GM12878 (cell line): ENCODE measurements at regions not wholly inside any gene's neighbourhood (a gene's known extent, or its start where the extent isn't known, plus 50 kb on each side); places are given as distances from the start of the nearest gene placed in this dataset.

Experiments
- ASH2L ChIP-seq: fragments of 300-600, 200-600 bp; sonication (generic); IDR thresholded peaks from 2 replicates; pipeline ENCODE4 v1.6.1; 2017; ENCODE audit warnings: low read depth, mild to moderate bottlenecking, borderline replicate concordance
- BCL11A ChIP-seq: IDR thresholded peaks from 2 replicates; pipeline ENCODE4 v1.6.1; 2011; ENCODE audit warnings: low read depth, low read length
- BRCA1 ChIP-seq: IDR thresholded peaks from 2 replicates; pipeline ENCODE4 v1.6.1; 2011; ENCODE audit warnings: low read depth, low read length, improper control_type of control experiment
- CBFB ChIP-seq: IDR thresholded peaks from 2 replicates; pipeline ENCODE4 v1.6.1; 2016; ENCODE audit warnings: antibody characterized with exemption, low read depth
- CBX3 ChIP-seq: fragments of 200-600 bp; sonication (generic); IDR thresholded peaks from 2 replicates; pipeline ENCODE4 v1.6.1; 2016; ENCODE audit warnings: low read depth, borderline replicate concordance
- CHD2 ChIP-seq: IDR thresholded peaks from 2 replicates; pipeline ENCODE4 v1.6.1; 2011; ENCODE audit warnings: low read depth, low read length, improper control_type of control experiment, borderline replicate concordance
- CREM ChIP-seq: IDR thresholded peaks from 2 replicates; pipeline ENCODE4 v1.6.1; 2014; ENCODE audit warnings: antibody characterized with exemption, low read depth
- FOXM1 ChIP-seq: IDR thresholded peaks from 2 replicates; pipeline ENCODE4 v1.6.1; 2012; ENCODE audit warnings: low read depth, mild to moderate bottlenecking, inconsistent platforms, low read length, moderate library complexity
- GABPA ChIP-seq: IDR thresholded peaks from 2 replicates; pipeline ENCODE4 v1.6.1; 2014; ENCODE audit warnings: antibody characterized with exemption, low read depth, mild to moderate bottlenecking, inconsistent platforms
- HDAC6 ChIP-seq: fragments of 200-600 bp; sonication (generic); IDR thresholded peaks from one replicate; pipeline ENCODE4 v1.8.0; 2017; ENCODE audit warnings: antibody characterized with exemption; ENCODE audit not compliant: unreplicated experiment
- KAT2A ChIP-seq: conservative IDR thresholded peaks from 2 replicates; pipeline ENCODE4 v1.6.1; 2011; ENCODE audit warnings: low read depth, low read length; ENCODE audit not compliant: control insufficient read depth
- KDM1A ChIP-seq: fragments of 200-600 bp; sonication (generic); IDR thresholded peaks from 2 replicates; pipeline ENCODE4 v1.6.1; 2016; ENCODE audit warnings: borderline replicate concordance
- KLF5 ChIP-seq: fragments of 450-650 bp; IDR thresholded peaks from 2 replicates; pipeline ENCODE4 v1.6.1; 2014; ENCODE audit warnings: mild to moderate bottlenecking; ENCODE audit not compliant: partially characterized antibody
- LARP7 ChIP-seq: fragments of 450-650 bp; IDR thresholded peaks from 2 replicates; pipeline ENCODE4 v1.6.1; 2017; ENCODE audit warnings: mild to moderate bottlenecking
- MEF2A ChIP-seq: IDR thresholded peaks from 2 replicates; pipeline ENCODE4 v1.6.1; 2011; ENCODE audit warnings: low read depth, mild to moderate bottlenecking, low read length, moderate library complexity; ENCODE audit not compliant: insufficient read depth
- MXI1 ChIP-seq: fragments of 150-350 bp; IDR thresholded peaks from 2 replicates; pipeline ENCODE4 v1.6.1; 2011; ENCODE audit warnings: low read depth, mild to moderate bottlenecking, inconsistent platforms, low read length, improper control_type of control experiment
- POU2F2 ChIP-seq: IDR thresholded peaks from 3 replicates; pipeline ENCODE4 v1.6.1; 2011; ENCODE audit warnings: low read depth, mild to moderate bottlenecking, low read length, borderline replicate concordance
- RBBP5 ChIP-seq: fragments of 200-600 bp; sonication (generic); conservative IDR thresholded peaks from 2 replicates; pipeline ENCODE4 v1.6.1; 2016
- SUPT20H ChIP-seq: IDR thresholded peaks from 2 replicates; pipeline ENCODE4 v1.6.1; 2011; ENCODE audit warnings: low read depth, mild to moderate bottlenecking, low read length, moderate library complexity, borderline replicate concordance; ENCODE audit not compliant: control insufficient read depth
- WRNIP1 ChIP-seq: IDR thresholded peaks from 2 replicates; pipeline ENCODE4 v1.6.1; 2011; ENCODE audit warnings: low read depth, low read length, improper control_type of control experiment, borderline replicate concordance
- ZBED1 ChIP-seq: IDR thresholded peaks from 2 replicates; pipeline ENCODE4 v1.6.1; 2016; ENCODE audit warnings: borderline replicate concordance
- ZBTB40 ChIP-seq: fragments of 450-650 bp; IDR thresholded peaks from 2 replicates; pipeline ENCODE4 v1.6.1; 2016; ENCODE audit warnings: mild to moderate bottlenecking, moderate library complexity, borderline replicate concordance
- ZNF24 ChIP-seq: fragments of 450-650 bp; IDR thresholded peaks from 2 replicates; pipeline ENCODE4 v1.6.1; 2017; ENCODE audit warnings: antibody characterized with exemption, mild to moderate bottlenecking
- ZSCAN29 ChIP-seq: fragments of 450-650 bp; IDR thresholded peaks from 2 replicates; pipeline ENCODE4 v1.6.1; 2017; ENCODE audit warnings: mild to moderate bottlenecking, moderate library complexity
- TF ChIP-seq, protein P1 (sequence below): fragments of 450-650 bp; IDR thresholded peaks from 2 replicates; pipeline ENCODE4 v1.6.1; 2017; ENCODE audit warnings: mild to moderate bottlenecking
- TF ChIP-seq, protein P2 (sequence below): fragments of 450-650 bp; formaldehyde crosslinking; IDR thresholded peaks from 2 replicates; pipeline ENCODE4 v1.4.0; 2022; ENCODE audit warnings: mild to moderate bottlenecking, moderate library complexity

DNA sequence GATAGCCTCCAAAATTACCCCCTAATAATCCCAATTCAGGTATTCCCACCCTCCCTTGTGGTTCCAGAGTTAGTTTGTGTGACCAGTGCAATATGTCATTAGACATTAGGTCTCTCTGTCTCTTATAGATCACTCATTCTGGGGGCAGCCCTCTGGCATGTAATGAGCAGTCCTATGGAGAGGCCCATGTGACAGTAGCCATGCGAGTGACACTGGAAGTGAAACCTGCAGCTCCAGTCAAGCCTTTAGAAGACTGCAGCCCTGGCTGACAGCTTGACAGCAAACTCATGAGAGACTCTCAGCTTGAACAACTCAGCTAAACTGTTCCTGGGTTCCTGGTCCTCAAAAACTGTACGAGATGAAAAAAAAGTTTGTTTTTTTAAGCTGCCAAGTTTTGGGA lies 54.0 kb upstream of the HSPB3 start (continued):
- TF ChIP-seq ZNF24 (no peak), MXI1 (no peak), ZBED1 (no peak), ASH2L (no peak), FOXM1 (no peak), HDAC6 (no peak), POU2F2 (no peak), WRNIP1 (no peak), BRCA1 (no peak), LARP7 (no peak), KLF5 (no peak), CHD2 (no peak), KAT2A (no peak), ZBTB40 (no peak), SUPT20H (no peak), RBBP5 (no peak), CBFB (no peak), ZSCAN29 (no peak), CBX3 (no peak), KDM1A (no peak), CREM (no peak), MEF2A (no peak), GABPA (0 out of 2 replicates have a peak, but pooled peaks have one; percentile 34), BCL11A (peak; percentile 52)
- TF ChIP-seq, protein P1, sequence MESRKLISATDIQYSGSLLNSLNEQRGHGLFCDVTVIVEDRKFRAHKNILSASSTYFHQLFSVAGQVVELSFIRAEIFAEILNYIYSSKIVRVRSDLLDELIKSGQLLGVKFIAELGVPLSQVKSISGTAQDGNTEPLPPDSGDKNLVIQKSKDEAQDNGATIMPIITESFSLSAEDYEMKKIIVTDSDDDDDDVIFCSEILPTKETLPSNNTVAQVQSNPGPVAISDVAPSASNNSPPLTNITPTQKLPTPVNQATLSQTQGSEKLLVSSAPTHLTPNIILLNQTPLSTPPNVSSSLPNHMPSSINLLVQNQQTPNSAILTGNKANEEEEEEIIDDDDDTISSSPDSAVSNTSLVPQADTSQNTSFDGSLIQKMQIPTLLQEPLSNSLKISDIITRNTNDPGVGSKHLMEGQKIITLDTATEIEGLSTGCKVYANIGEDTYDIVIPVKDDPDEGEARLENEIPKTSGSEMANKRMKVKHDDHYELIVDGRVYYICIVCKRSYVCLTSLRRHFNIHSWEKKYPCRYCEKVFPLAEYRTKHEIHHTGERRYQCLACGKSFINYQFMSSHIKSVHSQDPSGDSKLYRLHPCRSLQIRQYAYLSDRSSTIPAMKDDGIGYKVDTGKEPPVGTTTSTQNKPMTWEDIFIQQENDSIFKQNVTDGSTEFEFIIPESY, result no peak
- TF ChIP-seq, protein P2, sequence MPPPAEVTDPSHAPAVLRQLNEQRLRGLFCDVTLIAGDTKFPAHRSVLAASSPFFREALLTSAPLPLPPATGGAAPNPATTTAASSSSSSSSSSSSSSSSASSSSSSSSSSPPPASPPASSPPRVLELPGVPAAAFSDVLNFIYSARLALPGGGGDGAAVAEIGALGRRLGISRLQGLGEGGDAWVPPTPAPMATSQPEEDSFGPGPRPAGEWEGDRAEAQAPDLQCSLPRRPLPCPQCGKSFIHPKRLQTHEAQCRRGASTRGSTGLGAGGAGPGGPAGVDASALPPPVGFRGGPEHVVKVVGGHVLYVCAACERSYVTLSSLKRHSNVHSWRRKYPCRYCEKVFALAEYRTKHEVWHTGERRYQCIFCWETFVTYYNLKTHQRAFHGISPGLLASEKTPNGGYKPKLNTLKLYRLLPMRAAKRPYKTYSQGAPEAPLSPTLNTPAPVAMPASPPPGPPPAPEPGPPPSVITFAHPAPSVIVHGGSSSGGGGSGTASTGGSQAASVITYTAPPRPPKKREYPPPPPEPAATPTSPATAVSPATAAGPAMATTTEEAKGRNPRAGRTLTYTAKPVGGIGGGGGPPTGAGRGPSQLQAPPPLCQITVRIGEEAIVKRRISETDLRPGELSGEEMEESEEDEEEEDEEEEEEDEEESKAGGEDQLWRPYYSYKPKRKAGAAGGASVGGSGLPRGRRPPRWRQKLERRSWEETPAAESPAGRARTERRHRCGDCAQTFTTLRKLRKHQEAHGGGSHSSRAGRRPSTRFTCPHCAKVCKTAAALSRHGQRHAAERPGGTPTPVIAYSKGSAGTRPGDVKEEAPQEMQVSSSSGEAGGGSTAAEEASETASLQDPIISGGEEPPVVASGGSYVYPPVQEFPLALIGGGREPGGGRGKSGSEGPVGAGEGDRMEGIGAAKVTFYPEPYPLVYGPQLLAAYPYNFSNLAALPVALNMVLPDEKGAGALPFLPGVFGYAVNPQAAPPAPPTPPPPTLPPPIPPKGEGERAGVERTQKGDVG (CRISPR knock-in tag), result no peak
